GM11168 (cell line): ENCODE measurements at regions not wholly inside any gene's neighbourhood (a gene's known extent, or its start where the extent isn't known, plus 50 kb on each side); places are given as distances from the start of the nearest gene placed in this dataset.
"Not testable (repeated sequence)": the region's sequence is repeated elsewhere in the genome, so short reads cannot be mapped to it uniquely, and the experiment has no call there.

Experiments used
- in situ Hi-C: fragments of 300-500 bp; cut with MboI; formaldehyde crosslinking; loops from one replicate; pipeline ENCODE4 v1.12.0; 2022; ENCODE audit warnings: low sequenced_read_pairs; ENCODE audit not compliant: unreplicated experiment

DNA sequence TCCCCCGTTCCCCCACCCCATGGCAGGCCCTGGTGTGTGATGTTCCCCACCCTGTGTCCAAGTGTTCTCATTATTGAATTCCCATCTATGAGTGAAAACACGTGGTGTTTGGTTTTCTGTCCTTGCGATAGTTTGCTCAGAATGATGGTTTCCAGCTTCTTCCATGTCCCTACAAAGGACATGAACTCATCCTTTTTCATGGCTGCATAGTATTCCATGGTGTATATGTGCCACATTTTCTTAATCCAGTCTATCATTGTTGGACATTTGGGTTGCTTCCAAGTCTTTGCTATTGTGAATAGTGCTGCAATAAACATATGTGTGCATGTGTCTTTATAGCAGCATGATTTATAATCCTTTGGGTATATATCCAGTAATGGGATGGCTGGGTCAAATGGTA lies 135.0 kb upstream of the CCND2 start:
- in situ Hi-C loops, result not testable (repeated sequence)

DNA sequence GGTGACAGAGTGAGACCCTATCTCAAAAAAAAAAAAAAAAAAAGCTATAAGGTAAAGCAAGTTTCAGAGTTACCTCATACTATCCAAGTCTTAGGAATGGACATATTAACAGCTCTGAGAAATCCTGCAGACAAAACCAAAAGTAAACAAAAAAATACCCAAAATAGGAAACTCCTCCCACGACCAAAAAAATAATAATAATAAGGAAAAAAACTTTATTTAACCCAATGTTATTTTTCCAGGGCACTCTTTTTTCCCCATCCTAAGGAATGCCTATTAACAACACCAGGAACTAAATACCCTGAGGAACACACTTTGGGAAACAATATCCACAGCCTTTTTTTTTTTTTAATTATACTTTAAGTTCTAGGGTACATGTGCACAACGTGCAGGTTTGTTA lies 135.5 kb upstream of the CCND2 start:
- in situ Hi-C loops, result no loop called here

DNA sequence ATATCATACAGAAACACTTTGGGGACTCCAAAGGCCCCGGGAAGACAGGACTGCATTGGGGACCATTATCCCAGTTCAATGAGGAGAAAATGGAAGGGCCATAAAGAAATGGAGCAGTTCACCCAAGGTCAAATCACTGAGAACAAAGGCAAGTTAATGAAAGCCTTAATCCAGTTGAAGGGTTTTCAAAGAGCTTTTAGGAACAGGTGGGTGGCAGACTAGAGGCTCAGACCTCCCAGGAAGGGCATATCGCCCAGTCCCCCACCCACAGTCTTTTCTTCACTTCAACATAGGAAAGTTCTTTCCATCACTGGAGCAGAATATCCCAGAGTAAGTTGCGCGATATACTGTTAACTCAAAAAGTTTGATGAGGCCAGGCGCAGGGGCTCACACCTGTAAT lies 136.1 kb upstream of the CCND2 start:
- in situ Hi-C loops, result no loop called here

- in situ Hi-C loops, result no loop called here
Observed at GRCh38 chr12:4137015-4137414, 136.5 kb upstream of the CCND2 start.

DNA sequence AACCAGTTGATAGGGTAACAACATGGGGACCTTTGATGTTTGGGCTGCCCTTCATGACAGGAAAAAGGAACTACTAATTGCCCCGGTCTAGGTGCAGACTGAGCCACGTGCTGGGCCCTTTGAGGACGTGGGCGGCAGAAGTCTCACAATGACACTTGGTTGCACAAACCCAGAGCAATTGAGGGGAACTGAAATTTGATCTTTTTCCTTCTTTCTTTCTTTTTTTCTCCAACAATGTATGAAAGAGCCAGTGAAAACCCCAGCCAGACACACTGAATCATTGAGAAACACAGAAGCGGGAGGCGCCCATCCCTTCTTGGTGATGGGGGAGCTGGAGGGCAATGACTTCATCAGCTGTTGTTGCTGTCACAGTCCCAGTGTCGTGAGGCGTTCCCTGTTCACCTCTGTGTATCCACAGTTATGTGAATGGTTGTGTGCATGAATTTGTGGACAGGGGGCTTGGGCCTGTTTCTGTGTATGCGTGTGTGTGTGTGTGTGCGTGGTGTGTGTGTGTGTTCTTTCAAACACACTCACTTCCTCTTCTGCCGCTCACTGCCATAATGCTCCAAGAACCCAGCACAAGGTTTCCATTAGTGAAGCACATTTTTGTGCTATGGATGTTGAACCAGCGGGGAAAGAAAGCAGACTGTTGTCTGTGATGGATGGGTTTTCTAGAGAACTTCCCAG lies 137.5 kb upstream of the CCND2 start:
- in situ Hi-C loops, result no loop called here

DNA sequence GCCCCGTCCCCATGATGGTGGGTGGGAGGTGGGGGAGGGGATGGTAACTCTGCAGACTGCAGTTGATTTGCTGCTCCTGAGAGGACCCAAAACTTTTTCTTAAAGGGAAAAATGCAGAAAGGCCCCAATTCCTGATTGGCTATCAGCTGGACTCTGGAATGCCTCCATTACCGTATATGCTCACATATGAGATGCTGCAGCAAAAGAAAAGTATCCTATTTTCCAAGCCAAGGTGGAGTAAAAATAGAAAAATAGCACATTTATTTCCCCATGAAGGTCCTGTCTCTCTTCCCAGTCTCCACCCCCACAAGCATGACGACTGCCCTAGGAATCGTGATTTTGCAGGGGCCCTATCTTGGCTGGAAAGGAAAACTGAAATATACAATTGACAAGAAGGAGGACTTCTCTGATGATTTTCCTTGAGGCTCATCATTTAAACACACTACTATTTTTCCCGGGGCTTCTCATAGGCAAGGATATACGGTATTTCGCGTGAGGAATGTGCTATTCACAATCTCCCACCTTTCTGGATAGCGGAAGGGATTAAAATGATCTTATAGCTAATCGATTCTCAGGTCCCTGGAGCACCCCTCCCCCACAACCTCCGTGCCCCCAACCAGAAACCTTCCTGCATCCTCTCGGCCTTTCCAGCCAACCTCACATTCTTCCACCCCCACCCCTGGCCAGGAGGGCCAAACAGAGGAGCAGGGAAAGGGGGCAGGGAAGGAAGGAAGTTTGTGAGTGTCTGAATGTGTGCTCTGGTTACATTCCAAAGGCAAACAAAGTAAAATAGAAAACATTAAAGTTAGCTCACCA lies 138.9 kb upstream of the CCND2 start:
- in situ Hi-C loops, result no loop called here

DNA sequence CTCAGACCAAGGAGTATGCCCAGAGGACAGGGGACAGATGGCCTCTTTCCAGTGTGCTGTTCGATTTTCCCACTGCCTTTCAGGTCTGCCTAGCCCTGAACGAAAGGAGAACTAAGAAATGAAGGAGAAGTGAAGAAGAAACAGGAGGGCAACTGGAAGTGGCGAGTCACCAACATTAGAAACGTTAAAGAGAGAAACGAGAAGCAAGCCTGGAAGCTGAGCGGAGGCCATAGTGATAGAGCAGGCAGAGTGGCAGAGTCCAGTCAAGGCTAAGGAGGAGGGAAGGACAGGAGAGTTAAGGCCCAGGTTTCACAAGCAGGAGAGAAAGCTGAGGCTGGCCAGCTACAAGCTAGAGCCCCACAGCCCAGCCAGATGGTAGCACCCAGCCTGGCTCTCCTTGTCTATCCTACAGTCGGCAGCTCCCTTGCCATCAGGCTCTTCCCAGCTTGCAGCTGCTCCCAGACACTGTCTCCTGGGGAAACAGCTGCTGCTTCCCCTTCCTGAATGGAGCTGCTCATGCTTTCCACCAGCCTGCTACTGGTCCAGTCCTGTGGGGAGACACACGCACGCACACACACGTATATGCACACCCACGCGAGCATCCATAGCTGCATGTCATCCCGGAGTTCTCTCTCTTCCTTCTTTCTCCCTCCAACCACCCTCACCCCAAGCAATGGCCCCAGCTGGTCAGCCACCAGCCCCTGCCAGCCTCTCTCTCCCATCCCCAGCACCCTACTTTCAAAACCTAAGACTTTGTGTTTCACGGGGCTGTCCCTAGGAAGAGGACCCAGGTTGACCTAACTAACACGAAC lies 139.7 kb upstream of the CCND2 start:
- in situ Hi-C loops, result no loop called here

GRCh38 chr12:4133029-4133428 lies 140.5 kb upstream of the CCND2 start:
- in situ Hi-C loops, result no loop called here

DNA sequence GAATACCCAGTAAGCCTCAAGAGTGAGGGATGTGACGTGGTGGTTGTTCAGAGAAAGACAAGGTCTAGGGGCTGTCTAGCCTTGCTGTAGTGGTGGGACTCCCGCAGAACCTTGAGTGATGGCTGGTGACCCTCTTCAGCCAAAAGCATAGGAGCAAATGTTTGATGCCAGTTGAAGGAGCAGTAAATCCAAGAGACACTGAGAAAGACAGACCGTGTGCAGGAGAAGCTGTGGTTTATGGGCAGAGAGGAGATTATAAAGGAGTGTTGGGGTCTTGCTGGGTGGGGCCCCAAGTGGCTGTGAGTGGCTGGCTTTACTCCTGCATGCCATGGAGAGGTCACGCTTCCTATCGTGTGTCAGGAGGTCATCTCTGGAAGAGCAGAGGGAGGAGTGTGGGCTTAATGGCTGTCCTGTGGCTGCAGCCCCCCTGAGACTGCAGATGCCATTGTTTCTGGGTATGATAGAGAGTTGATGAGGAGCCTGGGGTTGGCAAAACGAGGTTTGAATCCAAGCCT lies 152.0 kb upstream of the CCND2 start:
- in situ Hi-C loops, result no loop called here

- in situ Hi-C loops, result no loop called here
Observed at GRCh38 chr12:4120316-4120917, 153.1 kb upstream of the CCND2 start.

GRCh38 chr12:4119157-4119761 lies 154.3 kb upstream of the CCND2 start:
- in situ Hi-C loops, result no loop called here

DNA sequence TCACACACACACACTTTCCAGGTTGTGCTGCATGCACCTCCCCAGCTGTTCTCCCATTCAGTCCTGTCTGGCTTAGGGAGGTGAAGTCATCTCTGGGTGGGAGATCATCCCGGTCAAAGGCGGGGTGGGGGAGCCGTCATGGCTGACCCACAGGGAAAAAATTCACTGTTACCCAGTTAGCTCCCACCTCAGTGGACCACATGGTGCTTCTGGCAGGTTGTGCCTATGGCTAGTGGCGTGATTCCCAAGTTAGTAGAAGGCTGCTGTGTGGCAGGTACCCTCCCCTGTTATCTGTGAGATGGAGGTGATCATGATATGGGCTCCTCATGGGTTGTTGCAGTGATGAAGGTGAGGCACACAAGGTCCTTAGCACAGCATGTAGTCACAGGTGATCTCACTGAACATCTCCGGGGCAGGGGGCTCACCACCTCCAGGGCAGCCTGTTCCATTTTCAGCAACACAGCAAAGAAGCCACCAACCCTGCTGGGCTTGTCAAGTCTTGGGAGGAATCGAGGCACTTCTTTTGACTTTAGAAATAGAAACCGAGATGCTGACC lies 154.9 kb upstream of the CCND2 start:
- in situ Hi-C loops, result no loop called here

GRCh38 chr12:4118017-4118510 lies 155.5 kb upstream of the CCND2 start:
- in situ Hi-C loops, result no loop called here

DNA sequence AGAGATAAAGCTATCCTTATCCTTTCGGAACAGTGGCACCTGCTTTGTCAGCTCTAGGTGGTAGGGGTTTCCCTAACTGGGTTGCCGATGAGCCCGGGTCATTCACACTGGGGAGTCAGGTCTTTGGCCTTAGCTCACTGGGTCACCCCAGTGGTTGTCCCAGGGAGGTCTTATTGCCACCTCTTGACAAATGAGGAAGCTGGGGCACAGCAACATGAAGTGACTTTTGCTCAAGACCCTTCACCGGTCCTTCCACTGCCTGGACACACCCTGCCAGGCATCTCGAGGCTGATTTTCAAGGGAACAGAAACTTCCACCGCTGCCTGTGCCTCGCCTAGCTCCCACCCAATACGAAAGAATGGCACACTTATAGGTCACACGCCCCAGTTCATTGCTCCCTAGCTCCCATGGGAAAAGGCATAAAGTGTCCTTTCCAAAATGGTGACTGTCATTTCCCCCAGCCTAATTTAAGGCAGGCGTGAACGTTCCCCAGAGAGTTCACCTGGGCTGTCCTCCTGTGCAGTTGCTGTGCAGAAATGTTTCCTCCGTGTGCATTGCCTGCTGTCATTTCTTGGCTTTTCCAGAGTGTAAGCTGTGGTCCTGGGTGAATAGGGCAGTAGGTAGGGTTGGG lies 156.1 kb upstream of the CCND2 start:
- in situ Hi-C loops, result no loop called here

DNA sequence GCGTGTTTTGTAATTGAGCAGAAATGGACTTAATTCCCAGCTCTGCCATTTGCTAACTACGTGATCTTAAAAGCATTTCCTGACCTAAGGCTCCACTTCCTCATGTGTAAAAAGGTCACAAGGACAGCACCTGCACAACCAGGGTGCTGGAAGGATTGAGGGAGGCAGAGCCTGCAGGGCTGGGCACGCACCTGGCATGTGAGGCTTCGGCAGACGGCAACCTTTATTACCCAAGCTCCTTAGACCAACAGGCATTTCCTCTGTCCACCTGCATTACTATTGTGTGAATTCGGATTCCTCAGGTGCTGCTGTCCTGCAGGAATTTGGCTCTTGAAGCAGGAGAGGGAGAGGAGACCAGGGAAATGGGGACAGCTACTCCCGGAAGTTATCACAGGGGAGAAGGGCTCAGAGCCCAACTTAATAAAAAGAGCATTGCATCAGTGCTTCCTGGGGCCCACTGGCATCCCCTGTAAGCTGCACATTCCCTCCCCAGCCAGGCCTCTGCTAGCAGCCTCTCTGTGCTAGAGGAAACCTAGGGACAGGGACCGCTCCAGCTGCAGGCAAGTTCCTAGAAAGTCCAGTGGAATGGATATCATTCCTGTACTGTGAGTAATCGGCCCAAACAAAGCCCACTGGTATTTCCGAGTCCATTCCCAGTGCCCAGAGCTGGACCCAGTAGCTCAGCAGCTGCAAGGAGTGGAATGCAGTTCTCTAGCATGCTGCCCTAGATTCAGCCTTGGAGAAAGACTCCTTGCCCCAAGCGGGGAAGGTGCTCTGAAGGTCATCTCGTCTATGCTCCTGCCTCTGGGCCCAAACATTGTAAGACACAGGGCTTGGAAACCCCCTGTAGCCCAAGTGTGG lies 157.1 kb upstream of the CCND2 start:
- in situ Hi-C loops, result no loop called here

DNA sequence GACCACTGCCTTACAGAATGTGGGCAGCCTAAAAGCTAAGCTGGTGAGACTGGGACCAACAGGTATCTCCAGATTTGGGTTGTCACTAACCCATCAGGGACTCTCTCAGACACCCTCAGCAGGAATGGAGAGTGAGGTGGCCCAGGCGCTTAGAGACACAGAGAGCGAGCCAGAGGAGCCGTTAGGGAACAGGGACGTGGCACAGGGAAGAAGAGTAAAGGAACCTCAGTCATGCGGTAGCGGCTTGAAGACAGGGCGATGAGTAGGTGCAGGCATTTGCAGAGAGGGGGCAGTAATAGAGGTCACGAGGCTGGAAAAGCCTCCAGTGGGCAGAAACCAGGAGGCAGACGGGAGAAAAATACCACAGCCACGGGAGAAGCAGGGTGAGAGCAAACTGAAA lies 158.0 kb upstream of the CCND2 start:
- in situ Hi-C loops, result no loop called here

DNA sequence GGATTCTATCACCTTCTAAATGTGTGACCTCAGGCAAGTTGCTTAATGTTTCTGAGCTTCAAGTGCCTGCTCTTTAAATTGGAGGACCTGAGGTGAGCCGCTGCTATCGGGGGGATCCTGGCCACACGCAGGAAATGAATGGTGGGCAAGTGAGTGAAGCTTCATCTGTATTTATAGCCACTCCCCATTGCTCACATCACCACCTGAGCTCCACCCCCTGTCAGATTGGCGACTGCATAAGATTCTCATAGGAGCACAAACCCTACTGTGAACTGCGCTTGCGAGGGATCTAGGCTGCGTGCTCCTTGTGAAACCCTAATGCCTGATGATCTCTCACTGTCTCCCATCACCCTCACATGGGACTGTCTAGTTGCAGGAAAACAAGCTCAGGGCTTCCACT lies 158.6 kb upstream of the CCND2 start:
- in situ Hi-C loops, result no loop called here

- in situ Hi-C loops, result no loop called here
Observed at GRCh38 chr12:4112734-4113325, 160.7 kb upstream of the CCND2 start.
